NT2/D1 (cell line): ENCODE measurements at regions not wholly inside any gene's neighbourhood (a gene's known extent, or its start where the extent isn't known, plus 50 kb on each side); places are given as distances from the start of the nearest gene placed in this dataset.
"Not testable (repeated sequence)": the region's sequence is repeated elsewhere in the genome, so short reads cannot be mapped to it uniquely, and the experiment has no call there.

ENCODE experiments used
- DNase-seq: peaks from one replicate; pipeline ENCODE4 v3.0.0-alpha.2; 2011; ENCODE audit warnings: low read depth, low spot score
- H3K27me3 ChIP-seq: 2 replicates; pipeline ENCODE4 v1.6.0; 2011; ENCODE audit warnings: mild to moderate bottlenecking; ENCODE audit not compliant: insufficient read length, insufficient read depth
- H3K36me3 ChIP-seq: 2 replicates; pipeline ENCODE4 v1.6.1; 2011; ENCODE audit warnings: mild to moderate bottlenecking, low read length, mixed read lengths; ENCODE audit not compliant: insufficient read depth, insufficient read length
- H3K4me1 ChIP-seq: 2 replicates; pipeline ENCODE4 v1.5.1; 2011; ENCODE audit not compliant: insufficient read depth, insufficient read length
- H3K4me3 ChIP-seq: 2 replicates; pipeline ENCODE4 v1.5.1; 2011; ENCODE audit warnings: low read depth; ENCODE audit not compliant: insufficient read length
- H3K9ac ChIP-seq: 2 replicates; pipeline ENCODE4 v1.6.0; 2011; ENCODE audit warnings: low read depth; ENCODE audit not compliant: insufficient read length
- H3K9me3 ChIP-seq: 2 replicates; pipeline ENCODE4 v1.5.1; 2011; ENCODE audit warnings: mild to moderate bottlenecking, low read length; ENCODE audit not compliant: insufficient read depth
- SUZ12 ChIP-seq: IDR thresholded peaks from 2 replicates; pipeline ENCODE4 v1.6.1; 2011; ENCODE audit not compliant: insufficient read length, insufficient read depth; ENCODE audit errors: extremely low read depth
- YY1 ChIP-seq: IDR thresholded peaks from 2 replicates; pipeline ENCODE4 v1.6.1; 2011; ENCODE audit not compliant: insufficient read length, insufficient read depth
- ZNF274 ChIP-seq: IDR thresholded peaks from 2 replicates; pipeline ENCODE4 v1.6.1; 2011; ENCODE audit warnings: mild to moderate bottlenecking, low read depth, low read length

DNA sequence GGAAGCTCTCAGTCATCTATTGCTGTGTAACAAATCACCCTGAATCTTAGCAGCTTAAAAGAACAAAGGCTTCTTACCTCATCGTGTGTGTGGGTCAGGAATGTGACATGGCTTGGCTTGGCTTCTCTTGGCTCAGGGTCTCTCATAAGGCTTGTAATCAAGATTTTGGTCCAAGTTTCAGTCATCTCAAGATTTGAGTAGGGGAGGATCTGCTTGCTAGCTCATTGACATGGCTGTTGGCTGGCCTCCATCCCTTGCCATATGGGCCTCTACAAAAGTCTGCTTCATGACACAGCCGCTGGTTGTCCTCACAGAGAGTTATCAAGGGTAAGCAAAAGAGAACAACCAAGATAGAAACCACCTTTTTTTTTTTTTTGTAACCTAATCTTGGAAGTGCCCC, 207.7 kb downstream of the PTPRC start:
- H3K4me1 ChIP-seq: no peaks in the 10 kb centered on the region
- no peaks in the 10 kb centered on the region for H3K27me3 ChIP-seq
- no peak for DNase-seq
- H3K36me3 ChIP-seq: no peaks in the 10 kb centered on the region
- TF ChIP-seq YY1: no peak
- no peak for TF ChIP-seq SUZ12
- TF ChIP-seq ZNF274: no peak
- no peaks in the 10 kb centered on the region for H3K9me3 ChIP-seq
- no peak overlapping the region for H3K4me3 ChIP-seq
- no peak overlapping the region for H3K9ac ChIP-seq

DNA sequence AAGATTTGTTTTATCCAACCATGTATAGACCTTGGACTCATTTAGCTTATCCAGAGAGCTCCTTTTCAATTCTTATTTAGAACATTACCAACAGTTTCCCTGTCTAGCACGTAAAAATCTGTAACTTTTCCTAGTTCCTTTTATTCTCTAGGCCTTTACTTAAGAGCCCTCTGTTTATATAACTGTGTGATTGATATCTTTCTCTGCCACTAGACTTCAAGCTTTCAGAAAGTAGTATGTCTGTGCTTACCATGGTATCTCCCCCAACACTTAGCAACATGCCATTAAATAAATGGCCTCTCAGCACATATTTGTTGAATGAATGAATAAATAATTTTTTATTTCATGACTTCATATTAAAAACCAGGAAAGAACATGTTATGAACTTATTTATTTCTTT, 209.4 kb downstream of the PTPRC start:
- no peak overlapping the region for H3K4me3 ChIP-seq
- TF ChIP-seq YY1 (no peak), ZNF274 (no peak), SUZ12 (no peak)
- no peaks in the 10 kb centered on the region for H3K27me3 ChIP-seq
- H3K36me3 ChIP-seq: no peaks in the 10 kb centered on the region
- no peak for DNase-seq
- H3K4me1 ChIP-seq: no peaks in the 10 kb centered on the region
- H3K9ac ChIP-seq: no peak overlapping the region
- H3K9me3 ChIP-seq: no peaks in the 10 kb centered on the region

DNA sequence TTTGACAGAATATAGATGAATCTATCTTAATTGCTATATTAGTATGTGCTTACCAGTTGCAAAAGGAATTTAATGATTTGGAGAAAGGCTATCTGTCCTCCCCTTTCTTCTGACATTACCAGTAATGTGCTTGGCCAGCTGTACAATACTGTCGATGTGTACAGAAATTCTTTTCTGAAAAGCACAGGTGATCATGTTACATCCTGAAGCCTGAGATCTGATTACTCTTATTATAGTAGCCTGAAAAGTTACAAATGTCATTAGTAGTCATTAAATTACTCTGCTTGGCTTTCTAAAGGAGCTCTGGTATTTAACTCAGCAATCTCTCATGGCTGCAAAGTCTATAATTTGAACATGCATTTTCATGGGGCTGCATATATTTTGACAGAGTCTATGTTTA, 209.8 kb downstream of the PTPRC start:
- TF ChIP-seq YY1 (no peak), ZNF274 (no peak), SUZ12 (no peak)
- no peaks in the 10 kb centered on the region for H3K36me3 ChIP-seq
- H3K9ac ChIP-seq: no peak overlapping the region
- H3K27me3 ChIP-seq: no peaks in the 10 kb centered on the region
- no peak for DNase-seq
- no peak overlapping the region for H3K4me3 ChIP-seq
- no peaks in the 10 kb centered on the region for H3K9me3 ChIP-seq
- H3K4me1 ChIP-seq: no peaks in the 10 kb centered on the region

DNA sequence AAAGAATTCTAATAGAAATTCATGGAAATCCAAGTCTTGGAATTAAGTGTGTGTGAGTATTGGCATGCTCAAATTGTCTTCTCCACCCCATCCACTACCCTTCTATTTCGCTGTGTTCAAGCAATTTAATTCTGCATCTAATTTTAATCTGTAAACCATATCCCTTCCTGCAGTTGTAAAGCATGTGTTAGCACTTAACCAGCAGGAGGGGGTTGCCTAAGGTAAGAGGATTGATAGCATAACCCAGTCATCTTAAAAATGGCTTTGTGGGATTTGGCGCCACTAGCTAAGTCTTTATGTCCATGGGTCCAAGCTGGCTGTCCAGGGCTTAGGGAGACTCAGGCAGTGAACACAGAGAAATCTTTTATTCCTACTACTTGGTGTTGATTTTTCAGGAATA, 210.3 kb downstream of the PTPRC start:
- Histone ChIP-seq H3K9me3 (no peaks in the 10 kb centered on the region), H3K9ac (no peak overlapping the region), H3K4me1 (no peaks in the 10 kb centered on the region), H3K36me3 (no peaks in the 10 kb centered on the region), H3K27me3 (no peaks in the 10 kb centered on the region), H3K4me3 (no peak overlapping the region)
- DNase-seq: no peak
- TF ChIP-seq ZNF274 (no peak), YY1 (no peak), SUZ12 (no peak)

DNA sequence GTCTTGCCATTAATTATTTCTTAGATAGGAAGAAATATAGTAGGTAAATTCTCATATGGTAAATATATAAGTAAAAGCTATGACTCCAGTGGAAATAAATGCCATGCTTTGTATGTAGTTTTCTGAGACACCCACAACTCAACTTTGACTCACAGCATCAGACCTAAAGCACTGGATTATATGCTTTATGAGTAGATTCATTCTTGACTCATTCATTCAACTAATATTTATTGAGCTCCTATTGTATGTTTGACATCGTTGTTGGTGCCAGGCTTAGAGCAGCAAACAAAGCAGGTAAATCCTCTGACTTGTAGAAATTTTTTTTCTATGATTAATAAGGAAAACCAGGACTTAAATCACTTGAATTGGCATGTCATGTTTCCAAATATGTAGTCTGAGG, 211.4 kb downstream of the PTPRC start:
- Histone ChIP-seq H3K27me3 (no peaks in the 10 kb centered on the region), H3K4me3 (no peak overlapping the region), H3K4me1 (no peaks in the 10 kb centered on the region), H3K9me3 (no peaks in the 10 kb centered on the region), H3K9ac (no peak overlapping the region), H3K36me3 (no peaks in the 10 kb centered on the region)
- no peak for DNase-seq
- no peak for TF ChIP-seq SUZ12
- TF ChIP-seq YY1: no peak
- TF ChIP-seq ZNF274: no peak

DNA sequence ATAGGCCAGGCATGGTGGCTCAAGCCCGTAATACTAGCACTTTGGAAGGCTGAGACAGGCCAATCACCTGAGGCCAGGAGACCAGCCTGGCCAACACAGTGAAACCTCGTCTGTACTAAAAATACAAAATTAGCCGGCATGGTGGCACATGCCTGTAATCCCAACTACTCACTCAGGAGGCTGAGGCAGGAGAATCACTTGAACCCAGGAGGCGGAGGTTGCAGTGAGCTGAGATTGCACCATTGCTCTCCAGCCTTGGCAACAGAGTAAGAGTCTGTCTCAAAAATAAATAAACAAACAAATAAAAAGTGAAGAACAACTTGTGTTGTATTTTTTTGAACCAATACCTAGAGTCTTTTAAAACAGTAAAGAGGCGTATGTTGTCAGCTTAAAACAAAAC, 212.1 kb downstream of the PTPRC start:
- not testable (repeated sequence) for H3K4me1 ChIP-seq, H3K36me3 ChIP-seq, DNase-seq, H3K4me3 ChIP-seq, H3K27me3 ChIP-seq, H3K9me3 ChIP-seq, H3K9ac ChIP-seq

DNA sequence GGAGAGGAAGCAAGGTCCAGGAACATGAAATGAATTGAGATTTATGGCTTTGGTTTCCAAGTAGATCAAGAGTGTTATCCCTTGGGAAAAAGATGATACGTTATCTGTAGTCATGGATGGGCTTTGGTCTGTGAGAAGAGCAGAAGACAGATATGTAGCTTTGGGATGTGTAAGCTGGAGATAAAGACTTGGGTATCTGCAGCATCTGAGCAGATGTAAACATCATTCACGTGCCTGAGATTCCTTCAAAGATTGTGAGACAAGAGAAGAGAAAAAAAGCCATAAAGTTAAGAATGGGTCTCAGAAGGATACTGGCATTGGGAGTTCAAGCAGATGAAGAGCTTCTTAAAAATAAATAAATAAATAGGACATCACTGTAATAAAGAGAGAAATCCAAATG, 217.8 kb downstream of the PTPRC start:
- no peak overlapping the region for H3K4me3 ChIP-seq
- H3K9me3 ChIP-seq: no peaks in the 10 kb centered on the region
- no peak overlapping the region for H3K9ac ChIP-seq
- no peak for DNase-seq
- no peaks in the 10 kb centered on the region for H3K4me1 ChIP-seq
- no peaks in the 10 kb centered on the region for H3K36me3 ChIP-seq
- no peaks in the 10 kb centered on the region for H3K27me3 ChIP-seq
- TF ChIP-seq SUZ12 (no peak), YY1 (no peak), ZNF274 (no peak)

DNA sequence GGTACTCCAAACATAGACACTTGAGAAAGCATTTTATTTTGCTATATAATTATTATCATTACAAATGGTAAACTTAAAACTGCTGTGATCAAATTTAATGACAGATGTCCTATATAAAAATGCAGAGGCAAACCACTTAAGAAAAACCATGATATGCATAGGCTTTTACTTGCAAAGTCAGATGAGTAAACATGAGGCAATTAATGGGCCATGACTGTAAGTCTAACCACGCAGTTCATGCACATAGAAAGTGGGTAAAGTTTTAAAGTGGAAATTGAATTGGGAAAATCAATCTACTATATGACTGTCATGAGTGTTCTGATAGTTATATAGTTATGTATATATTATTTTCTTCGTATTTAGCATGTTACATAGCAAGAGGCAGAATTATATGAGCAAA, 219.2 kb downstream of the PTPRC start:
- TF ChIP-seq ZNF274 (no peak), YY1 (no peak), SUZ12 (no peak)
- Histone ChIP-seq H3K9ac (no peak overlapping the region), H3K36me3 (no peaks in the 10 kb centered on the region), H3K9me3 (no peaks in the 10 kb centered on the region), H3K4me3 (no peak overlapping the region), H3K4me1 (no peaks in the 10 kb centered on the region), H3K27me3 (no peaks in the 10 kb centered on the region)
- DNase-seq: no peak
